Smooth muscle cell (in vitro differentiated cells): ENCODE measurements at regions not wholly inside any gene's neighbourhood (a gene's known extent, or its start where the extent isn't known, plus 50 kb on each side); places are given as distances from the start of the nearest gene placed in this dataset.

Experiments used
- DNase-seq: peaks from one replicate; lab custom pipeline; 2025; ENCODE audit not compliant: unreplicated experiment; lab: John Stamatoyannopoulos, UW
- H2AFZ ChIP-seq: fragments of 200-600 bp; sonication (generic); 2 replicates; pipeline ENCODE4 v1.6.0; 2016; ENCODE audit warnings: antibody characterized with exemption, low read depth, mild to moderate bottlenecking
- H3F3A ChIP-seq: fragments of 200-600 bp; sonication (generic); 2 replicates; pipeline ENCODE4 v1.6.0; 2017; ENCODE audit warnings: antibody characterized with exemption, low read depth
- H3K27ac ChIP-seq: fragments of 200-600 bp; sonication (generic); 2 replicates; pipeline ENCODE4 v1.5.1; 2016; ENCODE audit warnings: low read depth, mild to moderate bottlenecking
- H3K27me3 ChIP-seq: fragments of 200-600 bp; sonication (generic); 2 replicates; pipeline ENCODE4 v1.6.1; 2016; ENCODE audit warnings: low read depth, mild to moderate bottlenecking
- H3K36me3 ChIP-seq: fragments of 200-600 bp; sonication (generic); 2 replicates; pipeline ENCODE4 v1.5.1; 2016; ENCODE audit warnings: low read depth
- H3K4me1 ChIP-seq: fragments of 200-600 bp; sonication (generic); 2 replicates; pipeline ENCODE4 v1.5.1; 2016; ENCODE audit warnings: low read depth
- H3K4me2 ChIP-seq: fragments of 200-600 bp; sonication (generic); 2 replicates; pipeline ENCODE4 v1.6.0; 2016; ENCODE audit warnings: mild to moderate bottlenecking
- H3K4me3 ChIP-seq: fragments of 200-600 bp; sonication (generic); 2 replicates; pipeline ENCODE4 v1.5.1; 2016; ENCODE audit warnings: mild to moderate bottlenecking
- H3K79me2 ChIP-seq: fragments of 200-600 bp; sonication (generic); 2 replicates; pipeline ENCODE4 v1.6.0; 2016; ENCODE audit warnings: low read depth, mild to moderate bottlenecking
- H3K9ac ChIP-seq: fragments of 200-600 bp; sonication (generic); 2 replicates; pipeline ENCODE4 v1.6.0; 2016; ENCODE audit warnings: low read depth
- H3K9me3 ChIP-seq: fragments of 200-600 bp; sonication (generic); replicated peaks from 2 replicates; pipeline ENCODE4 v1.5.1; 2016; ENCODE audit warnings: low read depth
- H4K20me1 ChIP-seq: fragments of 200-600 bp; sonication (generic); 2 replicates; pipeline ENCODE4 v1.6.0; 2016; ENCODE audit warnings: low read depth
- CTCF ChIP-seq: fragments of 200-600 bp; sonication (generic); IDR thresholded peaks from 2 replicates; pipeline ENCODE4 v1.5.1; 2017; ENCODE audit warnings: borderline replicate concordance, mild to moderate bottlenecking, antibody characterized with exemption; ENCODE audit not compliant: insufficient read depth, poor library complexity, severe bottlenecking
- WGBS: methylation state at CpG from one replicate; pipeline ENCODE4 v1.1.7; 2016; ENCODE audit warnings: low lambda C conversion rate; 5-methylcytosine and 5-hydroxymethylcytosine counted together

GRCh38 chr7:23928418-23928775 lies 218.4 kb downstream of the STK31 start:
- H2AFZ ChIP-seq = no peak overlapping the region

GRCh38 chr7:23930312-23930711 lies 220.3 kb downstream of the STK31 start:
- DNase-seq = no peak
- 100% methylated on average over 1 of the region's 1 CpG for WGBS
- no peaks in the 10 kb centered on the region for H4K20me1 ChIP-seq
- H3K9me3 ChIP-seq = no peaks in the 10 kb centered on the region
- no peak overlapping the region for H2AFZ ChIP-seq
- TF ChIP-seq CTCF = no peak
- peaks cover 6% of the 10 kb centered on the region for H3F3A ChIP-seq
- H3K4me2 ChIP-seq = no peak overlapping the region
- H3K4me3 ChIP-seq = no peak overlapping the region
- no peaks in the 10 kb centered on the region for H3K79me2 ChIP-seq
- H3K36me3 ChIP-seq = no peaks in the 10 kb centered on the region
- H3K4me1 ChIP-seq = no peaks in the 10 kb centered on the region
- H3K9ac ChIP-seq = no peak overlapping the region
- H3K27me3 ChIP-seq = no peaks in the 10 kb centered on the region
- H3K27ac ChIP-seq = no peak overlapping the region

More at GRCh38 chr7:23928418-23928775, 218.4 kb downstream of the STK31 start:
- Histone ChIP-seq H3K9ac (no peak overlapping the region), H3K27ac (no peak overlapping the region), H3K4me3 (no peak overlapping the region), H3K4me2 (no peak overlapping the region), H3K9me3 (no peaks in the 10 kb centered on the region), H3F3A (peaks cover 6% of the 10 kb centered on the region), H3K79me2 (no peaks in the 10 kb centered on the region), H3K4me1 (no peaks in the 10 kb centered on the region), H3K27me3 (no peaks in the 10 kb centered on the region), H3K36me3 (no peaks in the 10 kb centered on the region), H4K20me1 (no peaks in the 10 kb centered on the region)
- WGBS = 33% methylated on average over 3 of the region's 3 CpGs
- no peak for DNase-seq
- TF ChIP-seq CTCF = no peak

DNA sequence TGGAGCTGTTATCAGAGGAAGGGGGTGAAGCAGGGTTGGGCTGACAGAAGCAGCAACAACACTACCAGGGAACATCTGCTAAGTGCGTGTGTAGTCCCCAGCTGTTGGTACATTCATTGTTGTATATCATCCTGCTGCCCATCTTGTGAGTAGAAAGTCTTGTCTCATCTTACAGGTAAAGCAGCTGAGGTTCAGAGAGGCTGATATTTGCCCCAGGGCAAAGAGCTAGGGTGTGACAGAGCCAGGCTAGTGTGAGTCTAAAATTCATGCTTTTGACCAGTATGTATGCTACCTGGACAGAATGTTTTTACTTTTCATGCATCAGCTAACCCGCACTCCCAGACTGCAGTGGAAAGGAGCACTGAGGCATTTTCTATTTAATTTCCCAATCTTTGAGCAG lies 221.6 kb downstream of the STK31 start:
- H3K4me1 ChIP-seq = no peaks in the 10 kb centered on the region
- no peaks in the 10 kb centered on the region for H3K27me3 ChIP-seq
- no peak overlapping the region for H3K4me3 ChIP-seq
- H3K9me3 ChIP-seq = no peaks in the 10 kb centered on the region
- TF ChIP-seq CTCF = no peak
- no peak for DNase-seq
- no peak overlapping the region for H3K9ac ChIP-seq
- peaks cover 6% of the 10 kb centered on the region for H3F3A ChIP-seq
- no peak overlapping the region for H3K4me2 ChIP-seq
- H2AFZ ChIP-seq = no peak overlapping the region
- 88% methylated on average over 2 of the region's 2 CpGs for WGBS
- no peaks in the 10 kb centered on the region for H3K36me3 ChIP-seq
- no peaks in the 10 kb centered on the region for H3K79me2 ChIP-seq
- H3K27ac ChIP-seq = no peak overlapping the region
- no peaks in the 10 kb centered on the region for H4K20me1 ChIP-seq

DNA sequence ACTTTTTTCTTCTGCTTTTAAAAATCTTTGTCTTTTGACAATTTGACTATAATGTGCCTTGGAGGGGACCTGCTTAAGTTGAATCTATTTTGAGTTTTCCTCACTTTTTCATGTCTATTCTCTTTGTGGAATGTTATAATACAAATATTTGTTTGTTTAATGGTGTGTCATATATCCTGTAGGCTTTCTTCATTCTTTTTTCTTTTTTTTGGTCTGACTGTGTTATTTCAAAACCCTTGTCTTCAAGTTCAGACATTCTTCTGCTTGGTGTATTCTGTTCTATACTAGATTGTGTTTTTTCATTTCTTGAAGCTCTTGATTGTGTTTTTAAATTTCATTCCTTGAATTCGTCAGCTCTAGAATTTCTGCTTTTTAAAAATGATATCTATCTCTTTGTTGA lies 228.2 kb downstream of the STK31 start:
- no peaks in the 10 kb centered on the region for H3K9me3 ChIP-seq
- no peaks in the 10 kb centered on the region for H3K36me3 ChIP-seq
- no peak overlapping the region for H3K4me2 ChIP-seq
- no peaks in the 10 kb centered on the region for H3F3A ChIP-seq
- no peaks in the 10 kb centered on the region for H3K79me2 ChIP-seq
- H3K4me1 ChIP-seq = no peaks in the 10 kb centered on the region
- no peaks in the 10 kb centered on the region for H3K27me3 ChIP-seq
- H3K27ac ChIP-seq = no peak overlapping the region
- no peak overlapping the region for H2AFZ ChIP-seq
- no peak for DNase-seq
- no peaks in the 10 kb centered on the region for H4K20me1 ChIP-seq
- no peak overlapping the region for H3K4me3 ChIP-seq
- 95% methylated on average over 1 of the region's 1 CpG for WGBS
- no peak overlapping the region for H3K9ac ChIP-seq
- TF ChIP-seq CTCF = no peak
